ENCODE measurements at regions not wholly inside any gene's neighbourhood (a gene's known extent, or its start where the extent isn't known, plus 50 kb on each side); places are given as distances from the start of the nearest gene placed in this dataset.

DNA sequence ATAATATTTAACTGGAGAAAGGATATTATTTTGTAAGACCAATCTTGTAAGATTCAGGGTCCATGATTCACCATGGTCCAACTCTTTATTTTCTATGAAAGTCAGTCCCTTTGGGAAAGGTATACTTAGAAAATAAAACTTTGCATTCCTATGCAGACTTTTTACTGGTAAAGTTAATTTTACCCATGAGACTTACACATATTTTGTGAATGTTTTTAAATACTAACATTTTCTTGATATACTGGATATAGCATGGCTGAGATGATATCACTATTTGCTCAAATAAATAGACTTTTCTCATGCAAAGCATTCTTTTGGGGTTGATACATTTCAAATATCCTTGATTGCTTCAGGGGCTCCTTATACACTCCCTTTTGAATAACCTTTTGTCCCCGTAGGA is 512.1 kb downstream of the MAN2A1 start:
- no peak for TF ChIP-seq POLR2AphosphoS5 (IDR thresholded peaks at IDR 0.05; ENCODE audit: low read depth)
- TF ChIP-seq, protein P1, sequence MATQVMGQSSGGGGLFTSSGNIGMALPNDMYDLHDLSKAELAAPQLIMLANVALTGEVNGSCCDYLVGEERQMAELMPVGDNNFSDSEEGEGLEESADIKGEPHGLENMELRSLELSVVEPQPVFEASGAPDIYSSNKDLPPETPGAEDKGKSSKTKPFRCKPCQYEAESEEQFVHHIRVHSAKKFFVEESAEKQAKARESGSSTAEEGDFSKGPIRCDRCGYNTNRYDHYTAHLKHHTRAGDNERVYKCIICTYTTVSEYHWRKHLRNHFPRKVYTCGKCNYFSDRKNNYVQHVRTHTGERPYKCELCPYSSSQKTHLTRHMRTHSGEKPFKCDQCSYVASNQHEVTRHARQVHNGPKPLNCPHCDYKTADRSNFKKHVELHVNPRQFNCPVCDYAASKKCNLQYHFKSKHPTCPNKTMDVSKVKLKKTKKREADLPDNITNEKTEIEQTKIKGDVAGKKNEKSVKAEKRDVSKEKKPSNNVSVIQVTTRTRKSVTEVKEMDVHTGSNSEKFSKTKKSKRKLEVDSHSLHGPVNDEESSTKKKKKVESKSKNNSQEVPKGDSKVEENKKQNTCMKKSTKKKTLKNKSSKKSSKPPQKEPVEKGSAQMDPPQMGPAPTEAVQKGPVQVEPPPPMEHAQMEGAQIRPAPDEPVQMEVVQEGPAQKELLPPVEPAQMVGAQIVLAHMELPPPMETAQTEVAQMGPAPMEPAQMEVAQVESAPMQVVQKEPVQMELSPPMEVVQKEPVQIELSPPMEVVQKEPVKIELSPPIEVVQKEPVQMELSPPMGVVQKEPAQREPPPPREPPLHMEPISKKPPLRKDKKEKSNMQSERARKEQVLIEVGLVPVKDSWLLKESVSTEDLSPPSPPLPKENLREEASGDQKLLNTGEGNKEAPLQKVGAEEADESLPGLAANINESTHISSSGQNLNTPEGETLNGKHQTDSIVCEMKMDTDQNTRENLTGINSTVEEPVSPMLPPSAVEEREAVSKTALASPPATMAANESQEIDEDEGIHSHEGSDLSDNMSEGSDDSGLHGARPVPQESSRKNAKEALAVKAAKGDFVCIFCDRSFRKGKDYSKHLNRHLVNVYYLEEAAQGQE (IDR thresholded peaks at IDR 0.05; ENCODE audit: insufficient replicate concordance, low read depth), result no peak
